MCF 10A (cell line): ENCODE measurements at regions not wholly inside any gene's neighbourhood (a gene's known extent, or its start where the extent isn't known, plus 50 kb on each side); places are given as distances from the start of the nearest gene placed in this dataset.

Experiments used
- BruUV-seq: library from RNA; stranded (reverse); fragments of 400-500 nt; replicated peaks from 2 replicates; lab custom pipeline; 2021; lab: Mats Ljungman, UMichigan
- CTCF ChIA-PET: fragments of 300-600 bp; sonication (Branson Sonifier 250); formaldehyde crosslinking; extraction: SDS; loops from one replicate; lab custom pipeline; 2021; ENCODE audit warnings: antibody characterized with exemption, inconsistent platforms; lab: Yijun Ruan, JAX
- POLR2A ChIA-PET: fragments of 300-600, 350-650 bp; sonication (Branson Sonifier 250); formaldehyde crosslinking; extraction: SDS; loops from one replicate; lab custom pipeline; 2020; ENCODE audit warnings: antibody characterized with exemption, inconsistent platforms; lab: Yijun Ruan, JAX
- DNase-seq: peaks from one replicate; pipeline ENCODE4 v3.0.0-alpha.2; 2018; ENCODE audit not compliant: unreplicated experiment
- H3K27ac Mint-ChIP-seq: one replicate; pipeline ENCODE4 v1.8.0; 2022; ENCODE audit warnings: mild to moderate bottlenecking, low read depth, mixed read lengths; ENCODE audit not compliant: unreplicated experiment
- H3K27me3 Mint-ChIP-seq: one replicate; pipeline ENCODE4 v1.8.0; 2022; ENCODE audit warnings: mixed read lengths; ENCODE audit not compliant: insufficient read depth, unreplicated experiment
- H3K36me3 Mint-ChIP-seq: one replicate; pipeline ENCODE4 v1.8.0; 2022; ENCODE audit warnings: mild to moderate bottlenecking, moderate library complexity, mixed read lengths; ENCODE audit not compliant: insufficient read depth, unreplicated experiment
- H3K4me1 Mint-ChIP-seq: one replicate; pipeline ENCODE4 v1.8.0; 2022; ENCODE audit warnings: mixed read lengths; ENCODE audit not compliant: insufficient read depth, unreplicated experiment
- H3K4me3 Mint-ChIP-seq: one replicate; pipeline ENCODE4 v1.8.0; 2022; ENCODE audit warnings: mild to moderate bottlenecking, moderate library complexity, mixed read lengths; ENCODE audit not compliant: unreplicated experiment
- H3K9me3 Mint-ChIP-seq: one replicate; pipeline ENCODE4 v1.8.0; 2022; ENCODE audit warnings: mixed read lengths; ENCODE audit not compliant: unreplicated experiment
- CTCF ChIP-seq: fragments of 200-600 bp; IDR thresholded peaks from one replicate; pipeline ENCODE4 v1.8.0; 2022; ENCODE audit warnings: antibody characterized with exemption, mild to moderate bottlenecking; ENCODE audit not compliant: unreplicated experiment
- intact Hi-C: fragments of 100-400 bp; cut with micrococcal nuclease; formaldehyde crosslinking; loops from 2 replicates; pipeline ENCODE4 v1.14.1; 2022

- Mint-ChIP-seq H3K4me1 (peaks cover 33% of the 10 kb centered on the region), H3K27me3 (no peaks in the 10 kb centered on the region), H3K27ac (no peak overlapping the region), H3K36me3 (no peaks in the 10 kb centered on the region), H3K4me3 (no peak overlapping the region), H3K9me3 (no peaks in the 10 kb centered on the region)
- ChIA-PET POLR2A (interaction anchor here (0.6 to 1.1 kb wide), 2 partner anchors 278 to 606 kb away, joined by 3 read pairs; no protein-coding TSS in a partner anchor), CTCF (interaction anchor here (0.7 kb wide), 1 partner anchor 74 kb away, joined by 3 read pairs; no protein-coding TSS in a partner anchor)
- no peak for DNase-seq
- intact Hi-C loops, result no loop called here
- TF ChIP-seq CTCF, result no peak
- no TSS peak for BruUV-seq
Measured at GRCh38 chr10:118867768-118868167, 113.0 kb upstream of the CACUL1 start.

- peak; percentile 74 for DNase-seq
- no TSS peak for BruUV-seq
Measured at GRCh38 chr10:118868589-118868988, 113.8 kb upstream of the CACUL1 start.

GRCh38 chr10:118870467-118871243 is 115.9 kb upstream of the CACUL1 start:
- BruUV-seq, result no TSS peak

More at GRCh38 chr10:118868589-118868988, 113.8 kb upstream of the CACUL1 start:
- Mint-ChIP-seq H3K27me3 (no peaks in the 10 kb centered on the region), H3K9me3 (no peaks in the 10 kb centered on the region), H3K27ac (no peak overlapping the region), H3K4me3 (no peak overlapping the region), H3K4me1 (peaks cover 41% of the 10 kb centered on the region), H3K36me3 (no peaks in the 10 kb centered on the region)
- ChIA-PET CTCF (no interaction called here), POLR2A (interaction anchor here (1.1 to 1.7 kb wide), 2 partner anchors 164 to 278 kb away, joined by 3 to 5 read pairs; no protein-coding TSS in a partner anchor)
- TF ChIP-seq CTCF, result no peak
- intact Hi-C loops, result no loop called here

More at GRCh38 chr10:118870467-118871243, 115.9 kb upstream of the CACUL1 start:
- H3K9me3 Mint-ChIP-seq, result no peaks in the 10 kb centered on the region
- H3K36me3 Mint-ChIP-seq, result no peaks in the 10 kb centered on the region
- CTCF ChIA-PET, result interaction anchor here (0.6 to 1.6 kb wide), 6 partner anchors 10 to 302 kb away, joined by 3 to 8 read pairs (median 4); no protein-coding TSS in a partner anchor
- no peaks in the 10 kb centered on the region for H3K27me3 Mint-ChIP-seq
- POLR2A ChIA-PET, result interaction anchor here (0.6 to 1.7 kb wide), 11 partner anchors 34 to 369 kb away, joined by 3 to 10 read pairs (median 4); partner anchors contain the start of gene CACUL1
- H3K4me1 Mint-ChIP-seq, result peaks cover 46% of the 10 kb centered on the region
- peak overlapping the region; percentile 83 for H3K27ac Mint-ChIP-seq
- intact Hi-C loops, result loop anchor here (1.0 kb wide), 1 partner anchor 160 kb away; no protein-coding TSS in a partner anchor
- no peak for TF ChIP-seq CTCF
- H3K4me3 Mint-ChIP-seq, result peak overlapping the region; percentile 2
- peak; percentile 99 for DNase-seq
